Fibroblast of lung (primary cell): ENCODE measurements at regions not wholly inside any gene's neighbourhood (a gene's known extent, or its start where the extent isn't known, plus 50 kb on each side); places are given as distances from the start of the nearest gene placed in this dataset.

ENCODE experiments used
- DNase-seq, 2 donors: peaks; one replicate each; pipeline versions ENCODE4 v3.0.0 to v3.0.0-alpha.2; 2010; ENCODE audit warnings: low read depth in 2 of 2
- H2AFZ ChIP-seq: 2 replicates; pipeline ENCODE4 v1.5.1; 2012; ENCODE audit warnings: low read length, control low read depth, inconsistent platforms
- H3K27ac ChIP-seq: 2 replicates; pipeline ENCODE4 v1.5.1; 2011; ENCODE audit warnings: low read length, control low read depth; ENCODE audit not compliant: insufficient read depth
- H3K27me3 ChIP-seq: 2 replicates; pipeline ENCODE4 v1.5.1; 2011; ENCODE audit warnings: mild to moderate bottlenecking, low read length; ENCODE audit not compliant: control insufficient read depth, insufficient read depth
- H3K36me3 ChIP-seq: 2 replicates; pipeline ENCODE4 v1.5.1; 2011; ENCODE audit warnings: low read length; ENCODE audit not compliant: control insufficient read depth, insufficient read depth
- H3K4me1 ChIP-seq: 2 replicates; pipeline ENCODE4 v1.5.1; 2011; ENCODE audit warnings: low read length; ENCODE audit not compliant: control insufficient read depth, insufficient read depth; ENCODE audit errors: extremely low read depth
- H3K4me2 ChIP-seq: 2 replicates; pipeline ENCODE4 v1.5.1; 2011; ENCODE audit warnings: low read length, control low read depth; ENCODE audit not compliant: insufficient read depth; ENCODE audit errors: extremely low read depth
- H3K4me3 ChIP-seq, 4 experiments: fragments of 200-600 bp in 1 of 4; sonication (generic) in 1 of 4; replicated peaks in 1 of 4; 2 replicates each; pipeline ENCODE4 v1.5.1; 2011 to 2016; ENCODE audit warnings: low read length in 4 of 4, low read depth in 3 of 4, mild to moderate bottlenecking in 3 of 4, control low read depth in 2 of 4, inconsistent platforms in 1 of 4, mixed read lengths in 1 of 4; ENCODE audit not compliant: insufficient read depth in 1 of 4; ENCODE audit errors: control extremely low read depth in 1 of 4
- H3K79me2 ChIP-seq: 2 replicates; pipeline ENCODE4 v1.5.1; 2012; ENCODE audit warnings: mild to moderate bottlenecking, low read length, inconsistent platforms; ENCODE audit not compliant: control insufficient read depth, insufficient read depth
- H3K9ac ChIP-seq: 2 replicates; pipeline ENCODE4 v1.5.1; 2011; ENCODE audit warnings: mild to moderate bottlenecking, low read length, control low read depth; ENCODE audit not compliant: insufficient read depth
- H3K9me3 ChIP-seq: 2 replicates; pipeline ENCODE4 v1.5.1; 2012; ENCODE audit warnings: low read depth, low read length; ENCODE audit not compliant: control insufficient read depth, insufficient read depth
- H4K20me1 ChIP-seq: 2 replicates; pipeline ENCODE4 v1.5.1; 2011; ENCODE audit warnings: low read length; ENCODE audit not compliant: control insufficient read depth, insufficient read depth; ENCODE audit errors: extremely low read depth
- EZH2 ChIP-seq: IDR thresholded peaks from 2 replicates; pipeline ENCODE4 v1.5.1; 2012; ENCODE audit warnings: low read length, control low read depth, mild to moderate bottlenecking; ENCODE audit errors: missing control alignments
- TF ChIP-seq, protein P1 (sequence below), 2 donors: IDR thresholded peaks in 1 of 2; conservative IDR thresholded peaks in 1 of 2; 1 replicate in 1 of 2; 2 replicates in 1 of 2; pipeline ENCODE4 v1.5.1; 2011 to 2012; ENCODE audit warnings: low read length in 2 of 2, control low read depth in 1 of 2, inconsistent platforms in 1 of 2, low read depth in 1 of 2, mild to moderate bottlenecking in 1 of 2

DNA sequence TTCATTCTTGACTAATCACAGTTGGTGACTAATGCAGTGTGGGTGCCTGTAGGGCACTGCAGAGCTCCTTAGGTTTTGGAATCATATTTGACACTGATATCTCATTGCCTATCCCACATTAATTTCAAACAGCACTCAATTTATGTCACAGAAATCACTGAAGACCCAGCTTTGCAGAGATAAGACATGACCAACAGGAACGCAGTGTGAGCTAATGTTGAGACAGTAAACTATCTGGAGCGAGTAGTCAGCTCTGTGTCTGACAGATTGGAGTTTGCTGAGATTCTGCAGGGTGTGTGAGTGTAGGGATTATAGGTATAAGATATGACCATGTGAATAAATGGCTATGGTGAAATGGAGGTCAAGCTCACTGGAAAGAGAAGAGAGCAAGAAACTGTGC lies 1586.1 kb upstream of the AGA start:
- H3K4me3 ChIP-seq: no peak overlapping the region
- H3K9ac ChIP-seq: no peak overlapping the region
- no peaks in the 10 kb centered on the region for H3K27me3 ChIP-seq
- DNase-seq: no peak
- H3K79me2 ChIP-seq: no peaks in the 10 kb centered on the region
- no peaks in the 10 kb centered on the region for H3K4me1 ChIP-seq
- no peak overlapping the region for H3K27ac ChIP-seq
- H3K36me3 ChIP-seq: no peaks in the 10 kb centered on the region
- H4K20me1 ChIP-seq: no peaks in the 10 kb centered on the region
- no peak overlapping the region for H2AFZ ChIP-seq
- TF ChIP-seq, protein P1, sequence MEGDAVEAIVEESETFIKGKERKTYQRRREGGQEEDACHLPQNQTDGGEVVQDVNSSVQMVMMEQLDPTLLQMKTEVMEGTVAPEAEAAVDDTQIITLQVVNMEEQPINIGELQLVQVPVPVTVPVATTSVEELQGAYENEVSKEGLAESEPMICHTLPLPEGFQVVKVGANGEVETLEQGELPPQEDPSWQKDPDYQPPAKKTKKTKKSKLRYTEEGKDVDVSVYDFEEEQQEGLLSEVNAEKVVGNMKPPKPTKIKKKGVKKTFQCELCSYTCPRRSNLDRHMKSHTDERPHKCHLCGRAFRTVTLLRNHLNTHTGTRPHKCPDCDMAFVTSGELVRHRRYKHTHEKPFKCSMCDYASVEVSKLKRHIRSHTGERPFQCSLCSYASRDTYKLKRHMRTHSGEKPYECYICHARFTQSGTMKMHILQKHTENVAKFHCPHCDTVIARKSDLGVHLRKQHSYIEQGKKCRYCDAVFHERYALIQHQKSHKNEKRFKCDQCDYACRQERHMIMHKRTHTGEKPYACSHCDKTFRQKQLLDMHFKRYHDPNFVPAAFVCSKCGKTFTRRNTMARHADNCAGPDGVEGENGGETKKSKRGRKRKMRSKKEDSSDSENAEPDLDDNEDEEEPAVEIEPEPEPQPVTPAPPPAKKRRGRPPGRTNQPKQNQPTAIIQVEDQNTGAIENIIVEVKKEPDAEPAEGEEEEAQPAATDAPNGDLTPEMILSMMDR (conservative IDR thresholded peaks at IDR 0.05 in 1 of 2, IDR thresholded peaks at IDR 0.05 in 1 of 2; ENCODE audit: low read depth in 1 of 2, low read length in 2 of 2): no peak
- no peak for TF ChIP-seq EZH2
- H3K9me3 ChIP-seq: no peaks in the 10 kb centered on the region
- H3K4me2 ChIP-seq: no peak overlapping the region

DNA sequence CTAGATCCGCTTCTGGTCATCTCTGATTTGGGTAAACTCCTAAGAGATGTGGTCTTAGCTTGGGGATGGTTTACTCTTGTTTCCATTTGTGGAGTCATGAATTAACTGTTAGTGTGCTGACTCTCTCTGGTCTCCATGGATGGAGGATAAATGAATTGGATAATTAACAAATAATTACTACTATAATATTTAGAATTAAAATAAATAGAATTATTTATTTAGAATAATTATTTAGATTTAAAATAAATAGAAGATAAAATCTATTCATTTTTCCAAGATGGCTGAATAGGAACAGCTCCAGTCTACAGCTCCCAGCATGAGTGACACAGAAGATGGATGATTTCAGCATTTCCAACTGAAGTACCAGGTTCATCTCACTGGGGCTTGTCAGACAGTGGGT lies 1587.4 kb upstream of the AGA start:
- Histone ChIP-seq H3K27ac (no peak overlapping the region), H3K4me3 (no peak overlapping the region)

DNA sequence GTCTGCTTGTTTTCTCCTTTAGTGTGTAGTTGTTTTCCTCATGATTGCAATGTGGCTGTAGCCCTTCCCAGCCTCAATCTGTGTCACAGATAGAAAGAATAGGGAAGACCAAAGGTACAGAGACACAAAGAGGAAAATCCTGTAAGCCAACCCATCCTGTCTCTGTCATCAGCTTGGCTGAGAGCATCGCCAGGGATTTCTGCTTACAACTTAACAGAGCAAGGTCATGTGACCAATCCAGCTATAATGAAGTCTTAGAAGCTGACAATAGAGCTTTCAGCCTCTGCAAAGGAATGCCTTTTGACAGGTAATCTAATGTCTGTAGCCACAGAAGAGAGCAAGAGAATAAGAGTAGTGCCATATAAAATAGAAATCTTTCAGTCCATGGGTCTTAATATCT lies 1598.0 kb upstream of the AGA start:
- H3K36me3 ChIP-seq: no peaks in the 10 kb centered on the region
- no peak overlapping the region for H3K4me3 ChIP-seq
- no peaks in the 10 kb centered on the region for H3K27me3 ChIP-seq
- no peaks in the 10 kb centered on the region for H3K9me3 ChIP-seq
- H3K79me2 ChIP-seq: no peaks in the 10 kb centered on the region
- DNase-seq: no peak
- H3K4me1 ChIP-seq: no peaks in the 10 kb centered on the region
- no peak overlapping the region for H3K4me2 ChIP-seq
- no peak overlapping the region for H3K27ac ChIP-seq
- TF ChIP-seq EZH2: no peak
- TF ChIP-seq, protein P1 (conservative IDR thresholded peaks at IDR 0.05 in 1 of 2, IDR thresholded peaks at IDR 0.05 in 1 of 2; ENCODE audit: low read depth in 1 of 2, low read length in 2 of 2): no peak
- no peaks in the 10 kb centered on the region for H4K20me1 ChIP-seq
- no peak overlapping the region for H3K9ac ChIP-seq
- H2AFZ ChIP-seq: no peak overlapping the region

More for the DNA sequence above, 1587.4 kb upstream of the AGA start:
- H3K9ac ChIP-seq: no peak overlapping the region
- H3K4me2 ChIP-seq: no peak overlapping the region
- no peak overlapping the region for H2AFZ ChIP-seq
- H3K36me3 ChIP-seq: no peaks in the 10 kb centered on the region
- no peaks in the 10 kb centered on the region for H3K27me3 ChIP-seq
- no peak for TF ChIP-seq EZH2
- TF ChIP-seq, protein P1 (conservative IDR thresholded peaks at IDR 0.05 in 1 of 2, IDR thresholded peaks at IDR 0.05 in 1 of 2; ENCODE audit: low read depth in 1 of 2, low read length in 2 of 2): no peak
- DNase-seq: no peak
- H3K79me2 ChIP-seq: no peaks in the 10 kb centered on the region
- H4K20me1 ChIP-seq: no peaks in the 10 kb centered on the region
- H3K9me3 ChIP-seq: no peaks in the 10 kb centered on the region
- H3K4me1 ChIP-seq: no peaks in the 10 kb centered on the region
